Stomach (tissue), 8 donors: ENCODE measurements at regions not wholly inside any gene's neighbourhood (a gene's known extent, or its start where the extent isn't known, plus 50 kb on each side); places are given as distances from the start of the nearest gene placed in this dataset.

ENCODE experiments used
- DNase-seq, 2 donors: peaks; one replicate each; pipeline versions ENCODE4 v3.0.0 to v3.0.0-alpha.2; 2013 to 2019
- H3K27ac ChIP-seq, 5 donors: fragments of 200-600 bp in 4 of 5; sonication (generic) in 4 of 5; one replicate each; pipeline ENCODE4 v1.5.1; 2013 to 2019; ENCODE audit warnings: mild to moderate bottlenecking in 1 of 5, moderate library complexity in 1 of 5
- H3K27me3 ChIP-seq, 3 donors: fragments of 200-600 bp; sonication (generic); one replicate each; pipeline ENCODE4 v1.5.1; 2017 to 2019; ENCODE audit warnings: mixed run types in 1 of 3
- H3K36me3 ChIP-seq, 4 donors: fragments of 200-600 bp; sonication (generic); 1 replicate in 3 of 4; 2 replicates in 1 of 4; pipeline ENCODE4 v1.5.1; 2016 to 2019
- H3K4me1 ChIP-seq, 4 donors: fragments of 200-600 bp; sonication (generic); one replicate each; pipeline ENCODE4 v1.5.1; 2016 to 2019
- H3K4me3 ChIP-seq, 4 donors: fragments of 200-600 bp; sonication (generic) in 3 of 4; one replicate each; pipeline ENCODE4 v1.5.1; 2016 to 2019; ENCODE audit warnings: mild to moderate bottlenecking in 1 of 4
- H3K9me3 ChIP-seq, 4 donors: fragments of 200-600 bp; sonication (generic); one replicate each; pipeline ENCODE4 v1.5.1; 2016 to 2019
- CTCF ChIP-seq, 7 experiments: fragments of 450-650 bp in 4 of 7; fragments of 200-600 bp in 3 of 7; sonication (generic) in 3 of 7; IDR thresholded peaks; one replicate each; pipeline ENCODE4 v1.5.1; 2016 to 2019; ENCODE audit warnings: antibody characterized with exemption in 7 of 7, control low read depth in 2 of 7, mild to moderate bottlenecking in 1 of 7
- EP300 ChIP-seq: sonication (generic); formaldehyde crosslinking; IDR thresholded peaks from one replicate; pipeline ENCODE4 v1.6.1; 2017; ENCODE audit warnings: antibody characterized with exemption
- POLR2A ChIP-seq, 4 donors: fragments of 450-650 bp; IDR thresholded peaks; one replicate each; pipeline ENCODE4 v1.6.1; 2016; ENCODE audit warnings: antibody characterized with exemption in 4 of 4, control low read depth in 2 of 4, mild to moderate bottlenecking in 1 of 4, moderate library complexity in 1 of 4
- POLR2AphosphoS5 ChIP-seq, 3 donors: sonication (generic); formaldehyde crosslinking; IDR thresholded peaks; one replicate each; pipeline ENCODE4 v1.6.1; 2016; ENCODE audit warnings: antibody characterized with exemption in 3 of 3
- WGBS, 5 donors: extraction: QIAGEN DNeasy Blood & Tissue Kit in 3 of 5; methylation state at CpG; one replicate each; pipeline versions ENCODE4 v1.1.5 to v1.1.7; 2013 to 2018; 5-methylcytosine and 5-hydroxymethylcytosine counted together
- intact Hi-C: fragments of 100-400 bp; cut with DNase I; formaldehyde crosslinking; loops from one replicate; pipeline ENCODE4 v1.15.1; 2023; ENCODE audit warnings: low total_unique reads
- donor health status: healthy with polysubstance abuse.
- donor health status: Bipolar disorder and iron deficiency.
- donor health status: healthy.

- Histone ChIP-seq H3K36me3 (no peaks in the 10 kb centered on the region), H3K4me1 (no peaks in the 10 kb centered on the region), H3K27me3 (no peaks in the 10 kb centered on the region), H3K4me3 (no peak overlapping the region), H3K9me3 (no peaks in the 10 kb centered on the region), H3K27ac (no peak overlapping the region)
- no peak for DNase-seq
- 86 to 88% (median 87%) methylated on average over 3 of the region's 3 CpGs for WGBS, 5 donors
- intact Hi-C loops: no loop called here
- TF ChIP-seq POLR2A (IDR thresholded peaks at IDR 0.05) (no peak), CTCF (IDR thresholded peaks at IDR 0.05) (no peak), EP300 (no peak), POLR2AphosphoS5 (IDR thresholded peaks at IDR 0.05) (no peak)
Measured at GRCh38 chr4:125572601-125573000, 257.8 kb downstream of the FAT4 start.

- Histone ChIP-seq H3K27ac (no peak overlapping the region), H3K27me3 (no peaks in the 10 kb centered on the region), H3K4me1 (no peaks in the 10 kb centered on the region), H3K9me3 (no peaks in the 10 kb centered on the region), H3K4me3 (no peak overlapping the region), H3K36me3 (no peaks in the 10 kb centered on the region)
- DNase-seq: no peak
- WGBS, 5 donors: 89 to 95% (median 92%) methylated on average over 3 of the region's 3 CpGs
- TF ChIP-seq CTCF (IDR thresholded peaks at IDR 0.05) (no peak), POLR2AphosphoS5 (IDR thresholded peaks at IDR 0.05) (no peak), POLR2A (IDR thresholded peaks at IDR 0.05) (no peak), EP300 (no peak)
- intact Hi-C loops: no loop called here
Measured at GRCh38 chr4:125573368-125573767, 258.6 kb downstream of the FAT4 start.

GRCh38 chr4:125573786-125574185, 259.0 kb downstream of the FAT4 start:
- Histone ChIP-seq H3K36me3 (no peaks in the 10 kb centered on the region), H3K4me1 (no peaks in the 10 kb centered on the region), H3K27ac (no peak overlapping the region), H3K4me3 (no peak overlapping the region), H3K27me3 (no peaks in the 10 kb centered on the region), H3K9me3 (no peaks in the 10 kb centered on the region)
- intact Hi-C loops: no loop called here
- no peak for DNase-seq
- 67 to 100% (median 83%) methylated on average over 1 of the region's 1 CpG for WGBS, 5 donors
- TF ChIP-seq POLR2AphosphoS5 (IDR thresholded peaks at IDR 0.05) (no peak), EP300 (no peak), POLR2A (IDR thresholded peaks at IDR 0.05) (no peak), CTCF (IDR thresholded peaks at IDR 0.05) (no peak)

- Histone ChIP-seq H3K27ac (no peak overlapping the region), H3K36me3 (no peaks in the 10 kb centered on the region)
- WGBS, 5 donors: 55 to 84% (median 70%) methylated on average over 1 of the region's 1 CpG
Measured at GRCh38 chr4:125582302-125582701, 267.5 kb downstream of the FAT4 start.

More at GRCh38 chr4:125582302-125582701, 267.5 kb downstream of the FAT4 start:
- DNase-seq: no peak
- intact Hi-C loops: no loop called here
- no peaks in the 10 kb centered on the region for H3K9me3 ChIP-seq
- no peaks in the 10 kb centered on the region for H3K4me1 ChIP-seq
- H3K27me3 ChIP-seq: no peaks in the 10 kb centered on the region
- TF ChIP-seq CTCF (IDR thresholded peaks at IDR 0.05) (no peak), EP300 (no peak), POLR2A (IDR thresholded peaks at IDR 0.05) (no peak), POLR2AphosphoS5 (IDR thresholded peaks at IDR 0.05) (no peak)
- no peak overlapping the region for H3K4me3 ChIP-seq
